AG10803 (cell line): ENCODE measurements at regions not wholly inside any gene's neighbourhood (a gene's known extent, or its start where the extent isn't known, plus 50 kb on each side); places are given as distances from the start of the nearest gene placed in this dataset.

Experiments
- DNase-seq: peaks from one replicate; pipeline ENCODE4 v3.0.0; 2010; ENCODE audit warnings: low read depth
- H3K4me3 ChIP-seq: 2 replicates; pipeline ENCODE4 v1.5.1; 2011; ENCODE audit warnings: mild to moderate bottlenecking, low read length, control low read depth
- TF ChIP-seq, protein P1 (sequence below): conservative IDR thresholded peaks from 2 replicates; pipeline ENCODE4 v1.5.1; 2011; ENCODE audit warnings: mild to moderate bottlenecking, low read length, control low read depth, inconsistent platforms

DNA sequence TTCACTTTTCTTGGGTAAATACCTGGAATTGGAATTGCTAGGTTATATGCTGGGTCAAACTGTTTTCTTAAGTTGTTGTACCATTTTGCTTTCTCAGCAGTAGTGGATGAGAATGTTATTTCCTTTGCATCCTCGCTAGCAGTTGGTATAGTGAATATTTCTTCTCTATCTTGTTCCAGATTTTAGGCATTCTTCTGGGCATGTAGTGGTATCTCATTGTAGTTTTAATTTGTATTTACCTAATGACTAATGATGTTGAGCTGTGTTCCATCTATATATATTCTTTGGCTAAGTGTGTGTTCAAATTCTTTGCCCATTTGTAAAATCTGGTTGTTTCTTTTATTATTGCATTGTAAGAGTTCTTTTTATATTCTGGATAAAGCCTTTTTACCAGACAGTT lies 333.3 kb downstream of the MAT2B start:
- no peak overlapping the region for H3K4me3 ChIP-seq
- DNase-seq = peak; percentile 0
- TF ChIP-seq, protein P1, sequence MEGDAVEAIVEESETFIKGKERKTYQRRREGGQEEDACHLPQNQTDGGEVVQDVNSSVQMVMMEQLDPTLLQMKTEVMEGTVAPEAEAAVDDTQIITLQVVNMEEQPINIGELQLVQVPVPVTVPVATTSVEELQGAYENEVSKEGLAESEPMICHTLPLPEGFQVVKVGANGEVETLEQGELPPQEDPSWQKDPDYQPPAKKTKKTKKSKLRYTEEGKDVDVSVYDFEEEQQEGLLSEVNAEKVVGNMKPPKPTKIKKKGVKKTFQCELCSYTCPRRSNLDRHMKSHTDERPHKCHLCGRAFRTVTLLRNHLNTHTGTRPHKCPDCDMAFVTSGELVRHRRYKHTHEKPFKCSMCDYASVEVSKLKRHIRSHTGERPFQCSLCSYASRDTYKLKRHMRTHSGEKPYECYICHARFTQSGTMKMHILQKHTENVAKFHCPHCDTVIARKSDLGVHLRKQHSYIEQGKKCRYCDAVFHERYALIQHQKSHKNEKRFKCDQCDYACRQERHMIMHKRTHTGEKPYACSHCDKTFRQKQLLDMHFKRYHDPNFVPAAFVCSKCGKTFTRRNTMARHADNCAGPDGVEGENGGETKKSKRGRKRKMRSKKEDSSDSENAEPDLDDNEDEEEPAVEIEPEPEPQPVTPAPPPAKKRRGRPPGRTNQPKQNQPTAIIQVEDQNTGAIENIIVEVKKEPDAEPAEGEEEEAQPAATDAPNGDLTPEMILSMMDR = no peak

DNA sequence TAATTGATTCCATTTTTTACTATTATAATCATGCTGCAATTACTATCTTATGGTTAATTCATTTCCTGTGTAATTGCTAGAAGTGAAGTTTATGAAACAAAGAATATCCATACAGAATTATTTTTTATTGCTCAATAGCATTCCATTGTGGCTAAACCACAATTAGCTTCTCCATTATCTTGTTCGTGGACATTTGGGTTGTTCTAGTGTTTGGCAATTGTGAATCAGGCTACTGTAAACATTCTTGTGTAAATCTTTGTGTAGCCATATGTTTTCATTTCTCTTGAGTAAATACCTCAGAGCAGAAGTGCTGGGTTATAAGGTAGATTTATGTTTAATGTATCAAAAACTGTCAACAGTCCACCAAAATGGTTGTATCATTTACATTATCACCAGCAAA lies 341.1 kb downstream of the MAT2B start:
- TF ChIP-seq, protein P1 = no peak
- no peak overlapping the region for H3K4me3 ChIP-seq
- peak; percentile 55 for DNase-seq

DNA sequence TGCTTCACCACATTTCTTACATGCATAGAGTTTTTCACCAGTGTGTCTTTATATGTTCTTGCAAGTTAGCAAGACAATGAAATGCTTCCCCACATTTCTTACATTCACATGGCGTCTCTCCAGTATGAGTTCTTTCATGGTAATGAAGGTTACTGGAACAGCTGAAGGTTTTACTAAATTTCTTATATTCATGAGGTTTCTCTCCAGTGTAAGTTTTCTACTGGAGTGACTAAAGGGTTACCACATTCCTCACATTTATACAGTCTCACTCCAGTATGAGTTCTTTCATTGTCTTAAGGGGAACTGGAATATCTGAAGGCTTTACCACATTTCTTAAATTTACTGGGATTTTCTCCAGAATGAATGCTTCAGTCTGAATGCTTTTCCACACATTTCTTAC lies 350.3 kb downstream of the MAT2B start:
- no peak overlapping the region for H3K4me3 ChIP-seq
- DNase-seq = no peak
- TF ChIP-seq, protein P1 = no peak

DNA sequence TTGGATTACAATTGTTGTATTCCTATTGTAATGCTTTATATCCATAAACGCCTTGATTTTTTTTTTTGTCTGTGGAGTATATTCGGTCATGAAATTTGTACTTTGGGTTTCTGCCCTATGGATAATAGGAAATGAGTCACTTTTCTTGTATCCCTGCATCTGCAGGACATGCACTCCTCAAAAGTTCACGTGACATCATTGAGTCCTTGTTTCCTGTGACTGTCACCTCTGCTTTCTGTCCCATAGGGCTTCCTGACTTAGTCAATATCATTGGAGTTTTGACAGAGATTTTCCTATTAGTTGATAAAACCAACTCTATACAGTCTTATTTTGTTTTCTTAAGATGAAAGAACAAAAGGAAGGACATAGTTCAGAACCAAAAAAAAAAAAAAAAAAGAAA lies 356.3 kb downstream of the MAT2B start:
- TF ChIP-seq, protein P1 = no peak
- no peak overlapping the region for H3K4me3 ChIP-seq
- no peak for DNase-seq

DNA sequence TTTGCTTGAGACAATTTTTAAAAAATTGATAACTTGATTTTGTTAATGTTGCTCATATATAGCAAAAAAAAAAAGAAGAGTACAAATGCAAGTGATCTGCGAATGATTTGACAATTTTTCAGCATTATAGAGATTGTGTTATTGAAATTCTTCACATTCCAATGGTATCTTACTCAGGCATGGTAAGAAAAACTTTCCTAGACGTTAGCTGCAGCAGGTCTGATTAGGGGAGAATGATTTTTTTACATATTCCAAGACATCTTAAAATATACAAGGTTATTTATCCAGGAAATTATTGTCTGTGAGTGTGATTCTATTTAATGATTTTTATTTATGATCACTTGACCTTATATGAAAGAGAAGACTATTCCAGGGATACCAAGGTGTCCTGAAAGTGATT lies 361.9 kb downstream of the MAT2B start:
- DNase-seq = peak; percentile 13
- H3K4me3 ChIP-seq = no peak overlapping the region
- TF ChIP-seq, protein P1 = no peak

DNA sequence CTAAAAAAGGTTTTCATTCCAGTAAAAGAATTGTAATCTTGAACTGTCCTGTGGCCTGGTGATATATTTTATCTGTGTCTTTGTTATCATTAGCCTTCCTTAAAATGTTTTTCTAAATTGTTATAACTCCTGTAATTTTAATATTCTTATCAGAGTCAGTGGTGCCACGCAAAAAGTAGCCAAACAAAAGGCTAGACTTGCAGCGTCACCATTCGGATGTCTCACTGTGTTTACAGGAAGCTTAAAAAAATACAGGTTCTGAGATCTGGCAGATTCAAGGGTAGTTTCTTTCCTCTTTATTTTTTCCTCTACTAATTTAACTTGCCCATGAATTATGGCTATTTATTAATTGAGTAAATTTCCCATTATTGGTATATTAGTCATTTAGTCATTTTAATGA lies 362.3 kb downstream of the MAT2B start:
- H3K4me3 ChIP-seq = no peak overlapping the region
- TF ChIP-seq, protein P1 = no peak
- DNase-seq = no peak

DNA sequence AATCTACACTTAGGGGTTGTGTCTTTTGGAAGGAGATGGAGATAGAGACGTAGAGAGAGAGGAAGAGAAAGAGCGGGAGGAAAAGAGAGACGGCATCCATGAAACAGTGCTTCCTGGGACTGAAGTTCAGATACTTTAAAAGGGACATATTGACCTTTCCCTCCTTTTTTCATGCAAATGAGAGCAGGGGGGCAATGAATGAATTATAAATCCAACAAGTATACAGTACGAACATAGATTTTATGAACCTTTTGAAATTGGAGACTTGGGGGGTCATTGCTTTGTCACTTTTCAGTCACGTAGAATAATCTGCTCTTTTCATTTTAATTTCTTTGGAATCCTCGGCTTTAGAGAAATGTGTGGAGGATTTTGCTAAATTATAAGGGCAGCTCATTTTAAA lies 364.2 kb downstream of the MAT2B start:
- TF ChIP-seq, protein P1 = no peak
- DNase-seq = no peak
- no peak overlapping the region for H3K4me3 ChIP-seq
